Stimulated activated CD4-positive, alpha-beta T cell treated with anti-CD3 and anti-CD28 coated beads, TNF-alpha, amount 100 ng/mL, for 24 hours (primary cell): ENCODE measurements at regions not wholly inside any gene's neighbourhood (a gene's known extent, or its start where the extent isn't known, plus 50 kb on each side); places are given as distances from the start of the nearest gene placed in this dataset.

ENCODE experiments used
- DNase-seq, 3 experiments: peaks; one replicate each; pipeline ENCODE4 v3.0.0-alpha.2; 2020; ENCODE audit warnings: low read depth in 3 of 3

DNA sequence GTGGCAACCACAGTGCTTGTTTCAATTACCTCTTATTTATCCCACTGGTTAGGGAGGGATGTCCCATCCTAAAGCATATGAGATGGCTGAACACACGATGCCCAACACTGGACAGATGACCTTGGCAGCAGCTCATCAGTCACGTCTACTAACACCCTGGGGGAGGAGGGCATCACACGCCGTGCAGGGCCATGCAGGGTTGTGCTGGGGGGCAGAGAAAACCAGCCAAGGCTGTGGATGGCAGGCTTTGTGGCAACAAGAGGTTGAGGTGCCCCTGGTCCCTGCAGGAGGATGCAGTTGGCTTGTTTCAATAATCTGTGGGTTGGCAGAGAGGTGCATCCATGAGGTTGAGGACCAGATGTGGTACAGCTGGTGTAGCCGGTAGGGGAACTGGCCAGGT lies 293.7 kb upstream of the SULF2 start:
- DNase-seq, result no peak

DNA sequence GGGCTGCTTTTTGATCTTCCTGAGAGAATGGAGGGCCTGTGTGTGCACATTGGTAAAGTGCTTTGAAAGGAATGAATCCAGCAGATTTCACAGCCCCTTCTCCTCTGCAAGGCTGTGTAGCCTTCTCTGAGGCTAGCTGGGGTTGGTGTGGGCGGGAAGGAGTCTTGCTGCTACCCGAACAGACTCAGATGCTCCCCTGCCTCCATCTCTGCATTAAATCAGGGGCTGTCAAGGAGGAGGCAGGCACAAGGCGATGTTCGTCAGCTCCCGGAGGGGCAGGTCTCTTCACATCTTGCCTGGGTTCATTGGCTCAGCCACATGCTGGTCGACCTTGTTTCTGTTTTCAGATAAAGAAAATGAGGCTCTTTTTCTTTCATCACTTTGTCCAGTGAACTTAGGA lies 291.5 kb upstream of the SULF2 start:
- no peak for DNase-seq

DNA sequence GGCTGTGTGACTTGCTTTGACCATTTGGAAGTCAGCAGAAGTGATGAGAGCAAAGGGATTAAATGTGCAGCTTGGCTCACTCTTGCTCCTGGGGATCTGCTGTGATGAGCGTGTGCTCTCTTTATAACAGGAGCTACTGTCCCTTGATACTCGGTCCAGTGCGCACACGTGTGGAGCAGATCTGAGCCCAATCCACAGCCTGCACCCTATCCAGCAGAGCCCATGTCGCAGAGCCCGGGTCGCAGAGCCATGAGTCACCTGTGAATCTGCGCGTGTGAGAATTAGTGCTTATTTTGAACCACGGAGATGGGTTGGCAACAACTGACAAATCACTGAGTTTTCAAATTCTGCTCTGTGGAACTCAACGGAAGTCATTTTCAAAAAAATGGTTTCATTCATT lies 291.0 kb upstream of the SULF2 start:
- no peak for DNase-seq

DNA sequence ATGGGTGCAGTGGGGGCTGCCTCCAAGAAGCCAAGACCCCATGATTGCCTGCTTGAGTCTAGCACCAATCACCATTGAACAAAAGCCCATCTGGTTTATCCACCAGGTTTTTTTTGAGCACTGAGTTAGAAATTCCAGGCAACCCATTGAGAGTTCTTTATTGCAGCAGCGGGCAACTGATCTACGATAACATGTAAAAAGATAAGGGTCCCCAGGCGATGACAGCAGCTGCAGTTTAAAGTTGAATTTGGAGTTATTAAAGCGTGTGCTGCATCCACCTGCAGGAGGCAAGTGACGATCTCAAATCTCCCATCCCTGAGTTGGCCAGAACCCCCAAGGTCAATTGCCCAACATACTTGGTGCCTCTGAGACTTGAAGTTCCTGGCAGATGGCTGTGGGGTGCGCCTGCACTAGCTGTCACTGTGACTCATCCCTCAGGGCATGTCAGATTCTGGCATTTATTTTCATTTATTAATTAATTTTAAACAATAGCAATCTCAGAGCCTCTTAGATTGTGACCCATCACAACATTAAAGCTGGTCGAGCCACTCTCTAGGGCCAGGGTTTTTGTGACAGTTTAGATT lies 290.4 kb upstream of the SULF2 start:
- DNase-seq, result no peak

DNA sequence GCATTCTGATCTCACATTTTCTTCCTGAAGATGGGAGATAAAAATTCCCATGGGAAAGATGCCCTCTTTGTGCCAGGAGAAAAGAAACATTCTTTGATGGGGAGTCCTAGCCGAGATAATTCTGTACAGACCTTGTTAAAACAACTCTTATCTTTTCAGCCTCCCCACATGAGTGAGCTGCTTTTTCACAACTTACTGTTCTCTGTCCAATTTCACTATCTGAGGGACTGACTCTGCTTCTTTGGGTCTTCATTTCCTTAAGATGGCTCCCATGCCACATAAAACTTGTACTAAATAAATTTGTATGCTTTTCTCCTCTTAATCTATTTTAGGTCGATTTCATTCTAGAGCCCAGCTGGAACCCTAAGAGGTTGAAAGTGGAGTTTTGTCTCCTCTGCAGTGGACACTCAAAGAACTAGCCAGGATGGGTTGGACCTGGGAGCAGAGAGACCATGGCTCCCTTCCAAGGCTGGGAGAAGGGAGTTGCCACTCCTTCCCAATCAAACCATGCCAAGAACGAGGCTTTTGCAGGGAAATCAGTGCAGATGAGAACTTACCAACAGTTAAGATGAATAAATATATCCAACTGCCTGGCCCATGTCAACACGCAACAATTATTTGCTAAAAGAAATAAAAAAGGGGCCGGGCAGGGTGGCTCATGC lies 285.8 kb upstream of the SULF2 start:
- DNase-seq, result no peak

DNA sequence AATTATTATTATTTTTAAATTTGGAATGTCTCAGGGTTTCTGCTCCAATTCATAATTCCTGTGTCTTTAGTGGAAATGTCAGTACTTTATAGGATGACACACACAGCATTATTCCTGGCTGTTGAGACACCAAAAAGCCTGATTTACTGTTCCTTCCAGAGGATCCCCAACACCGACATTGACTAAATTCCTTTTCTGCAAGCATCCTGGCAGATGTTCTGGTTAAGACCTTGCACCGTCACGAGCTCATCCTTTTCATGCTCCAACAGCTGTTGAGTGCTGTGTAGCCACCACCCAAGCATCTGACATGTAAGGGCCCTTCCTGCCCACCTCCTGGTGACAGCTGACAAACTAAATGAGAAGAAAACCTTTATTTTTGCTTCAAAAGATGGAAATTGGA lies 284.3 kb upstream of the SULF2 start:
- no peak for DNase-seq

DNA sequence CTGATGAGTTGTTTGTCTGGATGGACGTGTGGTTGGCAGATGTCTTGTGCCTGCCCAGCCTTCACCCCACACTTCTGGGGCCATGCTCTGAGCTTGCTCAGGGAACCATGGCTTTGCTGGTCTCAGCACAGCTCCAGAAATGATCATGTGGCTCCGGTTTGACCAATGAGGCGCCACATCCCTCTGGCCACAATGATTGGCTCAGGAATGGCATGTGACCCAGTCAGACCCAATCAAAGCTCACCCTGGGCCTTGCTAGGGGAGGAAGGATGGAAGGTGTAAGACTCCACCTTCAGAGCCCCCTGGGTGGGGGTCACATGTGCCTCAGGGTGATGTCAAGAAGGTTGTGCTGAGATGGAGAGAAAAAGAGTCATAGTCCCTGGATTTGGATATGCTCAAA lies 281.6 kb upstream of the SULF2 start:
- no peak for DNase-seq

DNA sequence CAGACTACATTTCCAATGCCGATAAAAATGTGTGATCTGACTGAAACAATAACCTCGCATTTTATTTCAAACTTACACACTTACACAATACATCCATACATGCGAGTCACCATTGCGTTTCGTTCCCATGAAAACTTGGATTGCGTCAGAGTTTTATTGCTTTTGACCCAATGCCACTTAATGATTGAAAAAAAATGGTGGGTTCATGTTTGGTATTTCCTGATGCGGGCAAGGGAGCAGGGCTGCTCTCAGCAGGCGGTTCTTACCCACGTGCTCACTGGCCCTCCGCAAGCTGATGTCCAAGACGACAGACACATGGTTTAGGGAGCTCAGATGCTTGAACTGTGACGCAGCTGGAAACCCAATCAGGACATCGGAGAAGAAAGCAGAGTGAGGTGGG lies 281.0 kb upstream of the SULF2 start:
- DNase-seq, result no peak

DNA sequence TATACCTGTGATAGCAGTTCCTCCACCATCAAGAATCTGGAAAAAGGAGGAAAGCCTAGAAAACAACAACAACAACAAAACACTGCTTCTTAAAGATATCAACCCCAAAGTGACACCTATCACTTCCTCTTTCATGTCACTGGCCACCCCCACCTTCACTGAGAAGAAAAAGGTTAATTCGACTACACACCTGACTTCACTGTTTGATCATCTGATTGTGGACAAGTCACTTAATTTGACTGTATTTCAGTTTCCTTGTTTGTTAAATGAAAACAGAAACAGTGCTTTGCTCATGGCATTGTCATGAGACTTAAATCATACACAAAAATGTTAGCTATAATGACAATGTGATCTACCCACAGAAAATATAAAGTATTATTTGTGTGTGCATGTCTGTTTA lies 280.6 kb upstream of the SULF2 start:
- DNase-seq, result no peak

DNA sequence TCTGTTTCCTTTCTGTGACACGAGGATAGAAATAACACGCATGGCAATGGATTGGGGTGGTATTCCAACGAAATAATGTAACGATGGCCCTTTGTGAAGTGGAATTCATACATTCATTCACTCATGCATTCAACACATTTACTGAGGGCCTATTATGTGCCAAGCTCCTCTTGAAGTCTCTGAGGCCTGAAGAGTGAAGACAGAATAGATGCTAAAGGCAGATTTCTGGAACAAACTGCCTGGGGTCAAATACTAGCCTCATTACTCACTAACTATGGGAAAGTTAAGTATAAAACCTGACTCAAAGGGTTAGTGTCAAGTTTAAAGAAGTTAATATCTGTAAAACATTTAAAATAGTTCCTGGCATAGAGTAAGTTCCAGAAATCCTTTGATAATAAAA lies 279.6 kb upstream of the SULF2 start:
- no peak for DNase-seq

DNA sequence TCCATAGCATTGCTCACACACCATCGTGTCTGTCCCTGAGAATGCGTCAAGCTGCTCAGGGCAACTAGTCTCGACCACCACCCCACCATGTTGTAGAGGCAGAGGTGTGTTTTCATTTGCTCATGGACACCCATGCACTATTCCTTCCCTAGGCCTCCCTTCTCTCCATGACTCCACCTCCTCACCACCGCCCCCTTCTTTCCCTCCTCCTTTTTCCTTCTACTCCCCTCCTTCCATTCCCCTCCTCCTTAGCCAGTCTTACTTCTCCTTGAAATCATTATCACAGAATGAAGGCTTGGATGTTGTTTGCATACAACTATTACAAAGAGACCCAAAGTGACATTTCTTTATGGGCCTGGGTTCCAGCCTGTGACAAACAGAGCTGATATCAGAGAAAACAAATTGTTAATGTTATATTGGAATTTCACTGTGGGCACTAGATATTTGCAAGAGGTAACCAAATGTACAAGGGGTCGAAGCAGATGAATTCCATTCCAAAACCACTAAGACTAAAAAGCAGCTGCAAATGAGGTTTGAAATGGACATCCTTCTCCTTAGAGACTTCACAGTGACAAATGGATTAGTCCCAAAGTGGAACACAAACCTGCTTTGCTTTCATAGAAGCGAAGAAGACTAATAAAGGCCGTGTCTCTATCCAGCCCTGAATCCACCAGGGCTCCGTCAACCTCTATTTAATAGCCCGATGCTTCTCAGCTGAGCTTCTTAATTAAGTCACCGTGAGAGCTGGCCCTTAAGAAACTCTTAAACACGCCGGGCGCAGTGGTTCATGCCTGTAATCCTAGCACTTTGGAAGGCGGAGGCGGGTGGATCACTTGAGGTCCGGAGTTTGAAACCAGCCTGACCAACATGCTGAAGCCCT lies 275.8 kb upstream of the SULF2 start:
- no peak for DNase-seq

DNA sequence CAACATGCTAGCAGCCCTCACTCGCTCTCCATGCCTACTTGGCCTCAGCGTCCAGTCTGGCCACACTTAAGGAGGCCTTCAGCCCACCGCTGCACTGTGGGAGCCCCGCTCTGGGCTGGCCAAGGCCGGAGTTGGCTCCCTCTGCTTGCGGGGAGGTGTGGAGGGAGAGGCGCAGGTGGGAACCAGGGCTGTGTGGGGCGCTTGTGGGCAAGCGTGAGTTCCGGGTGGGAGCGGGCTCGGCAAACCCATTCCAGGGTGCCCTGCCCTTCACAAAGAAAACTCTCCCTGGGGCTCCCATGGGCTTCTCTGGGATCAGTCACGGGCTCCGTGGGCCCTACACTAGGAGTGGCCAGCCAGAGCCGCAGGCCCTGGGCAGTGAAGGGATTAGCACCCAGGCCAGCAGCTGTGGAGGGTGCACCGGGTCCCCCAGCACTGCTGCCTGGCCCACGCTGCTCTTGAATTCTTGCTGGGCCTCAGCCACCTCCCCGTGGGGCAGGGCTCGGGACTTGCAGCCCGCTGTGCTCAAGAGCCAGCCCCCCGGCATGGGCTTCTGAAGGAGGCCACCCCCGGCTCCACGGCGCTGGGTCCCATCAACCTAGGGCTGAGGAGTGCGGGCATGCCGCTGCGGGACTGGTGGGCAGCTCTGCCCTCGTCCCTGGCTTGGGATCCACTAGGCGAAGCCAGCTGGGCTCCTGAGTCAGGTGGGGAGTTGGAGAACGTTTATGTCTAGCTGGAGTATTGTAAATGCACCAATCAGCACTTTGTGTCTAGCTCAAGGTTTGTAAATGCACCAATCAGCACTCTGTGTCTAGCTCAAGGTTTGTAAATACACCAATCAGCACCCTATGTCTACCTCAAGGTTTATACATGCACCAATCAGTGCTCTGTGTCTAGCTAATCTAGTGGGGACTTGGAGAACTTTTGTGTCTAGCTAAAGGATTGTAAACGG lies 273.6 kb upstream of the SULF2 start:
- DNase-seq, result no peak

DNA sequence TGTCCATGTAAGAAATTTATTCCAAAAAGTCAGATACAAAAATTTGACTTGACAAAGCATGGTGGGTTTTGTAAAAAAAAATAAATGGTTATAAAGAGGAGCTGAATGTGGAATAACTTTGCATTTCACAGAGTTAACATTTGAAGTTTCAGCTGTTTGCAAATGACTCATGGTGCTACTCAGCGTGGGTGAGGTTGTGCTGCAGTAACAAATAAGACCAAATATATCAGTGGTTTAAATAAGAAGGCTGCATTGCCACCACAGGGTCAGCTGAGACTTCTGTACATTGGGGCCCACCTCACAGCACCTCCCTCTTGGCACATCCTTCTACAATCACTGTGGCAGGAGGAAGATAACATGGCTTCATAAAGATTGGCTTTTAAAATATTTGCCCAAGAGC lies 272.5 kb upstream of the SULF2 start:
- DNase-seq, result no peak

DNA sequence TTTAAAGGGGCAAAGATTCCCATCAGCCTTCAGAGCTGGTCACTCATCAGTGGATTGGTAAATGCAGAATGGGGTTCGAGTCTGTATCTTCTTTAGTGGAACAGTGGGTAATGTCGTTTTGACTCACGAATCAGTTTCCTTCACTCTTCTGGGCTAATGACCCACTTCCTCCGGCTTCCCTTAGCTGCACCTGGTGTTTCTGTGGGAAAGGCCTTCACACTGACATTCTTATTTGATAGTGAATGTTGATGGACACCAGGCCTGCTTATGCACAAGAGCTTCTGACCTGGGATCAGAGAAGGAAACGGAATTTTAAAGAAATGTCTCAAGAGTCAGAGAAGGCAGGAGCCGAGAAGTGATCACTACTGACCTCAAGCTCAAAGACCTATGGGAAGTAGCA lies 272.0 kb upstream of the SULF2 start:
- no peak for DNase-seq

DNA sequence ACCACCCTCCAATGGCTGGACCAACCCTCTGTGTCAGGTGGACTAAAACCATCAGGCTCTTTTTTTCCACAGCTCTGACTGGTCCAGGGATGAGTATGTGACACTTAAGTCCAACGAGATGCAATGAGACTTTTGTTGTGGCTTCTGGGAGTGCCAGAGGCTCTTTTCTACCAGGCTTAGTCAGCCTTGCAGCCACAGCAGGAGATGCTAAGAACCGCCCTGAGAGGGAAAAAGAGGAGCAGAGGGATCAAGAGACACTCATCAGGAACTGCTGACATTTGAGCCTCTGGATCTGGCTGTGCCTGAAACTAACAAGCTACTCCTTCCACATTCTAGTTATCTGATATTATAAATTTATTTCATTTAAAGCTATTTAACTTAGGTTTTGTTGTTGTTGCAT lies 270.9 kb upstream of the SULF2 start:
- DNase-seq, result no peak

DNA sequence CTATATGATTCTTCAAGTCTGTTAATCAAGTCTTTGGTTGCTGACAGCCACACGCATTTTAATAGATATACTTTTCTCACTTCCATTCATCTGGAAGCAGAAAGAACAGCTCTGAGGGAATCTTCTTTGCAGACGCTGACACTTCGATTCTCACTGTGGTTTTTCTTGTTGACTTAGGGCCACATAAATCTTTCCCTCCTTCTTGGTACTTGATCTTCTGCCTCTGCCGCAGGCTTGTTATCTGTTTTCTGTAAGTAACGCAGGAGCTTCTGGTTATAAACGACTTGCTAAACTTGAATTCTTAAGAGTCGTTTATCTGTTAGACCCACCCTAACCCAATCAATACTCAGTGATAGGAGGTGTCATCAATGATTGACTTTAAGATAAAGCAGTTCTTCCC lies 268.8 kb upstream of the SULF2 start:
- DNase-seq, result no peak

DNA sequence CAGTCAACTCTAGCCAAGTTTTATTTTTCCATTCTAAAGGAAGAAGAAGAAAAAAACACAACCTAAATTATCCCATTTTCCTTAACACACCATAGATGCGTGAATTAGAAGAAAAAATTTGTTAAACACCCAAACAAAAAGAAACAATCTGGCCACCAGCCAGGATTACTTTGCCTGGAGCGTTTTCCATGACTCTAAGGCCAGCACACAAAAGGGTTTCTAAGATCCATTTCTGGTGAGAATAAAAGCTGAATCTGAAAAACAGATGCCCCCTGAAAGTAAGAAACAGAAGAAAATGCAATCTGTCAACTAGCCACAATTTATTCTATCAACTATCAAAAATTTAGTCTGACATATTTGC lies 267.2 kb upstream of the SULF2 start:
- no peak for DNase-seq

DNA sequence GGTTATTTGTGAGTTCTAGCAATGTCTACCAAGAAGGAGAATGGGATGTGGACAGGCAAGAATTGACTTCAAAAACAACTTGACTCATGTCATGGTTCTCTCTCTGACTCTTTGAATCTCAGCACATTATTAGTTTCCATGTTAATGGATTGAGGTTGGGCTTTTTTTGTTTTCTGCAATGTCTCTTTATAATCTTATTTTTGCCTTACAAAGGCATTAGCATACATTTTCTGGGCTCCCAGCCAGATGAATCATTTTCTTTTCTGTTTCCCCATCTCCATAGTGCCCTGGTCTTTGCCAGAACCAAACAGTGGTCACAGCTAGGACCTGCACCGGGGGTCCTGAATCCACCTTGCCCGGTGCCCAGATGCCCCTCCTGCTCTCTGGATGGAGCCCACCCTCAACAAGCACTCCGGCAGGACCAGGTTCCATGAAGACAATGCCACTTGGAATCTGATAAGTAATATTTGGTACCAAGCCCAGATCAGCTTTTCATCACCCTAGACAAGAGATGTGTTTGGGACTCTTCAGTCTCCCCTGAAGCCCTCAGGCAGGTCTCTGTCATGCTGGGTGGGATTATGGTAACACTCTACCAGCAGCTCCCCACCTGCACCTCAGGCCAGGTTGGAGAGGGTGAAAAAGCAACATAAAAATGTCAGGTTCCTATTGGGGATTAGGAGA lies 266.7 kb upstream of the SULF2 start:
- no peak for DNase-seq

DNA sequence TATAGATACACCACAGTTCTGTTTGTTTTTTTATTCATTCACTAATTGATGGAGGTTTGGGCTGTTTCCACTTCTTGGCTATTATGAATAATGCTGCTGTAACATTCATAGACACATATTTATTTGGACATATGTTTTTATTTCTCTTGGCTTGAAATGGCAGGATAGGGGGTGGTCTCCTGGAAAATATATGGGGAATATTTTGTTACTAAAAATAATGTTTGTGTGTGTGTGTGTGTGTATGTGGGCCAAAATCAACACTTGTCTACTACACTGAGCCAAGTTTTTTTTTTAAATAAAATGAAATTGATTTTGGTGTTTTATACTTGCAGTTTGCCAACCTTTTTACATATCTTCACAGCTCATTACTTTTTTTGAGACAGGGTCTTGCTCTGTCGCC lies 264.4 kb upstream of the SULF2 start:
- no peak for DNase-seq

DNA sequence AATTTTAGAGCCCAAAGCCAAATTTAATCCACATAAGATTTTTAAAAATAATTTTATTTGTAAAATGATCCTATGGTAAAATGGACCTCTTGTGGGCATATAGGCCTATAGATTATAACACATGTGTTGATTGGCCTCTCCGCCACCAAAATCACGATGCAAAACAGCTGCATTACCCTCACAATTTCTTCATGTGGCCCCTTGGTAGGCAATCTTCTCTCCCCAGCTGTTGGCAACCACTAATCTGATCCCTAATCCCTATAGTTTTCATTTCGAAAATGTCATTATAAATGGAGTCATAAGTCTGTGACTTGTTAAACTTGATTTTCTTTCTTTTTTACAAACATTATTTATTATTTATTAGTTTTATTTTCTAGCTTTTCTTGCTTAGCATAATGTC lies 263.9 kb upstream of the SULF2 start:
- DNase-seq, result no peak

DNA sequence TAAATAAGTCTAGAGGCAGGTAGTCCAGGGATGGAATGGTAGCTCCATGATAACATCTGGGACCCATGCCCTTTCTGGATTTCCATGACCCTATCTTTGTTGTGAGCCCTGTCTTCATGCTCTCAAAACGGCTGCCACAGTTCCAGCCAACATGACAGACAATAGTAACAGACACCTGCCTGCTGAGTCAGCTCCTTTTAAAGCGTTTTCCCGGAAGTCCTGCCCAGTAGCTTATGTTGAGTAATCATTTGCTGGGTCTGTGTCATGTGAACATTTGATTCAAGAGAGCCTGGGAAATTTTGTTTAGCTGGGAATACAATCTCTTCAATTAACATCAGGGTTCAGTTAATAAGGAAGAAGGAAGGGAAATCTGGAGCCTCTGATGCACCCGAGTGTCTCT lies 262.2 kb upstream of the SULF2 start:
- no peak for DNase-seq

DNA sequence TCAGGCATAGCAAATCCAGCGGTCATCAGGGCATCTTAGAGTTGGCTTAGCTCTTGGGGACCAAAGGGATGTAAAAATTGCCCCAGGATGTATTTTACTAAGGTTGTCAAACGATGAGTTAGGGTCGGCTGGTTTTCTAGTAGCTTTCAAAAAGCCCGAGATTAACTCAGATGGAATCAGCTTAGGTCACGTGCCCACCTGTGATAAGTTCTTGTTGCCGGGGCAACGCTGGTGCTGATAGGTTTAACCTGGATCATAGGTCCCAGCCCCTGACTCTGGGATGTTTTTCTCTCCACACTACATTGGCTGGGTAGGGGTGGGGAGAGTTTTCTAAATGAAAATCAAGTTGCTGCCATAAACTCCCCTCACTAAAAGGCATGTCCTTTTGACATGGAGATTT lies 257.3 kb upstream of the SULF2 start:
- DNase-seq, result no peak
